ENCODE measurements at regions not wholly inside any gene's neighbourhood (a gene's known extent, or its start where the extent isn't known, plus 50 kb on each side); places are given as distances from the start of the nearest gene placed in this dataset.

GRCh38 chr11:37343290-37343689 is 745.3 kb upstream of the RAG2 start:
- ATAC-seq = no peak
- WGBS, 2 donors = 75 to 81% methylated on average over 1 of the region's 1 CpG
- H3K4me3 ChIP-seq = no peak overlapping the region
- no peak for DNase-seq
- no peaks in the 10 kb centered on the region for H3K36me3 ChIP-seq
- TF ChIP-seq CTCF (IDR thresholded peaks at IDR 0.05) = no peak
- peaks cover 0 to 9% (median 0%) of the 10 kb centered on the region in 11 donors for H3K9me3 ChIP-seq
- no peak overlapping the region for H3K27ac ChIP-seq
- intact Hi-C loops (cut with DNase I) = no loop called here
- no peaks in the 10 kb centered on the region for H3K27me3 ChIP-seq
- H3K4me1 ChIP-seq = no peaks in the 10 kb centered on the region

GRCh38 chr11:37336401-37336800 is 738.4 kb upstream of the RAG2 start:
- no peak for DNase-seq
- Histone ChIP-seq H3K27me3 (no peaks in the 10 kb centered on the region), H3K27ac (no peak overlapping the region), H3K9me3 (no peaks in the 10 kb centered on the region), H3K36me3 (no peaks in the 10 kb centered on the region), H3K4me1 (no peaks in the 10 kb centered on the region), H3K4me3 (no peak overlapping the region)
- ATAC-seq = no peak
- TF ChIP-seq CTCF (IDR thresholded peaks at IDR 0.05) = no peak
- intact Hi-C loops (cut with DNase I) = no loop called here
- 96 to 97% methylated on average over 2 of the region's 2 CpGs for WGBS, 2 donors

- Histone ChIP-seq H3K36me3 (no peaks in the 10 kb centered on the region), H3K4me1 (no peaks in the 10 kb centered on the region), H3K27me3 (no peaks in the 10 kb centered on the region), H3K27ac (no peak overlapping the region), H3K9me3 (peaks cover 0 to 5% (median 0%) of the 10 kb centered on the region in 11 donors), H3K4me3 (no peak overlapping the region)
- WGBS, 2 donors = 59 to 61% methylated on average over 1 of the region's 1 CpG
- intact Hi-C loops (cut with DNase I) = no loop called here
- no peak for ATAC-seq
- TF ChIP-seq CTCF (IDR thresholded peaks at IDR 0.05) = no peak
- DNase-seq = no peak
Observed at GRCh38 chr11:37333345-37333744, 735.3 kb upstream of the RAG2 start.

GRCh38 chr11:37323843-37324242 is 725.8 kb upstream of the RAG2 start:
- Histone ChIP-seq H3K36me3 (no peaks in the 10 kb centered on the region), H3K27me3 (no peaks in the 10 kb centered on the region), H3K27ac (no peak overlapping the region), H3K4me3 (no peak overlapping the region), H3K9me3 (no peaks in the 10 kb centered on the region), H3K4me1 (no peaks in the 10 kb centered on the region)
- no peak for TF ChIP-seq CTCF (IDR thresholded peaks at IDR 0.05)
- no peak for DNase-seq
- intact Hi-C loops (cut with DNase I) = no loop called here
- no peak for ATAC-seq

Data from heart right ventricle (tissue), 16 donors.